ENCODE measurements at regions not wholly inside any gene's neighbourhood (a gene's known extent, or its start where the extent isn't known, plus 50 kb on each side); places are given as distances from the start of the nearest gene placed in this dataset.
"Not testable (repeated sequence)": the region's sequence is repeated elsewhere in the genome, so short reads cannot be mapped to it uniquely, and the experiment has no call there.

GRCh38 chr6:153328194-153328593, 197.1 kb upstream of the RGS17 start:
- Histone ChIP-seq H3K4me1 (ENCODE audit: control insufficient read depth, insufficient read depth, low read length) (no peaks in the 10 kb centered on the region), H3K4me3 (ENCODE audit: low read length) (no peak overlapping the region), H3K27ac (ENCODE audit: low read depth, low read length) (no peak overlapping the region), H3K9ac (ENCODE audit: low read length) (no peak overlapping the region), H3K36me3 (ENCODE audit: control insufficient read depth, insufficient read depth, low read length) (no peaks in the 10 kb centered on the region), H3K27me3 (ENCODE audit: control insufficient read depth, insufficient read depth, low read length) (no peaks in the 10 kb centered on the region)

GRCh38 chr6:153325661-153326060, 194.6 kb upstream of the RGS17 start:
- H3K27me3 ChIP-seq (ENCODE audit: control insufficient read depth, insufficient read depth, low read length), result no peaks in the 10 kb centered on the region
- no peak overlapping the region for H3K4me3 ChIP-seq (ENCODE audit: low read length)
- H3K9ac ChIP-seq (ENCODE audit: low read length), result no peak overlapping the region
- H3K27ac ChIP-seq (ENCODE audit: low read depth, low read length), result no peak overlapping the region
- no peaks in the 10 kb centered on the region for H3K36me3 ChIP-seq (ENCODE audit: control insufficient read depth, insufficient read depth, low read length)
- no peaks in the 10 kb centered on the region for H3K4me1 ChIP-seq (ENCODE audit: control insufficient read depth, insufficient read depth, low read length)

- H3K9ac ChIP-seq (ENCODE audit: low read length), result no peak overlapping the region
- H3K27me3 ChIP-seq (ENCODE audit: control insufficient read depth, insufficient read depth, low read length), result no peaks in the 10 kb centered on the region
- H3K27ac ChIP-seq (ENCODE audit: low read depth, low read length), result no peak overlapping the region
- no peaks in the 10 kb centered on the region for H3K4me1 ChIP-seq (ENCODE audit: control insufficient read depth, insufficient read depth, low read length)
- H3K36me3 ChIP-seq (ENCODE audit: control insufficient read depth, insufficient read depth, low read length), result no peaks in the 10 kb centered on the region
- no peak overlapping the region for H3K4me3 ChIP-seq (ENCODE audit: low read length)
Measured at GRCh38 chr6:153312634-153313033, 181.6 kb upstream of the RGS17 start.

- Histone ChIP-seq H3K27me3 (ENCODE audit: control insufficient read depth, insufficient read depth, low read length) (no peaks in the 10 kb centered on the region), H3K27ac (ENCODE audit: low read depth, low read length) (no peak overlapping the region), H3K36me3 (ENCODE audit: control insufficient read depth, insufficient read depth, low read length) (no peaks in the 10 kb centered on the region), H3K4me1 (ENCODE audit: control insufficient read depth, insufficient read depth, low read length) (no peaks in the 10 kb centered on the region), H3K9ac (ENCODE audit: low read length) (no peak overlapping the region), H3K4me3 (ENCODE audit: low read length) (no peak overlapping the region)
Measured at GRCh38 chr6:153309651-153310050, 178.6 kb upstream of the RGS17 start.

GRCh38 chr6:153302133-153302532, 171.1 kb upstream of the RGS17 start:
- H3K4me3 ChIP-seq (ENCODE audit: low read length), result no peak overlapping the region
- H3K27me3 ChIP-seq (ENCODE audit: control insufficient read depth, insufficient read depth, low read length), result no peaks in the 10 kb centered on the region
- H3K27ac ChIP-seq (ENCODE audit: low read depth, low read length), result no peak overlapping the region
- no peak overlapping the region for H3K9ac ChIP-seq (ENCODE audit: low read length)
- H3K4me1 ChIP-seq (ENCODE audit: control insufficient read depth, insufficient read depth, low read length), result no peaks in the 10 kb centered on the region
- H3K36me3 ChIP-seq (ENCODE audit: control insufficient read depth, insufficient read depth, low read length), result no peaks in the 10 kb centered on the region

GRCh38 chr6:153301602-153302001, 170.5 kb upstream of the RGS17 start:
- no peaks in the 10 kb centered on the region for H3K27me3 ChIP-seq (ENCODE audit: control insufficient read depth, insufficient read depth, low read length)
- H3K9ac ChIP-seq (ENCODE audit: low read length), result no peak overlapping the region
- H3K4me1 ChIP-seq (ENCODE audit: control insufficient read depth, insufficient read depth, low read length), result no peaks in the 10 kb centered on the region
- no peak overlapping the region for H3K27ac ChIP-seq (ENCODE audit: low read depth, low read length)
- no peak overlapping the region for H3K4me3 ChIP-seq (ENCODE audit: low read length)
- H3K36me3 ChIP-seq (ENCODE audit: control insufficient read depth, insufficient read depth, low read length), result no peaks in the 10 kb centered on the region

- H3K9ac ChIP-seq (ENCODE audit: low read length); H3K4me3 ChIP-seq (ENCODE audit: low read length); H3K4me1 ChIP-seq (ENCODE audit: control insufficient read depth, insufficient read depth, low read length); H3K36me3 ChIP-seq (ENCODE audit: control insufficient read depth, insufficient read depth, low read length); H3K27me3 ChIP-seq (ENCODE audit: control insufficient read depth, insufficient read depth, low read length); H3K27ac ChIP-seq (ENCODE audit: low read depth, low read length): not testable (repeated sequence)
Measured at GRCh38 chr6:153282456-153282855, 151.4 kb upstream of the RGS17 start.

GRCh38 chr6:153275997-153276396, 144.9 kb upstream of the RGS17 start:
- H3K9ac ChIP-seq (ENCODE audit: low read length), result no peak overlapping the region
- no peaks in the 10 kb centered on the region for H3K4me1 ChIP-seq (ENCODE audit: control insufficient read depth, insufficient read depth, low read length)
- no peak overlapping the region for H3K27ac ChIP-seq (ENCODE audit: low read depth, low read length)
- no peaks in the 10 kb centered on the region for H3K27me3 ChIP-seq (ENCODE audit: control insufficient read depth, insufficient read depth, low read length)
- H3K4me3 ChIP-seq (ENCODE audit: low read length), result no peak overlapping the region
- no peaks in the 10 kb centered on the region for H3K36me3 ChIP-seq (ENCODE audit: control insufficient read depth, insufficient read depth, low read length)

- no peaks in the 10 kb centered on the region for H3K36me3 ChIP-seq (ENCODE audit: control insufficient read depth, insufficient read depth, low read length)
- H3K27me3 ChIP-seq (ENCODE audit: control insufficient read depth, insufficient read depth, low read length), result no peaks in the 10 kb centered on the region
- no peaks in the 10 kb centered on the region for H3K4me1 ChIP-seq (ENCODE audit: control insufficient read depth, insufficient read depth, low read length)
- no peak overlapping the region for H3K4me3 ChIP-seq (ENCODE audit: low read length)
- no peak overlapping the region for H3K27ac ChIP-seq (ENCODE audit: low read depth, low read length)
- H3K9ac ChIP-seq (ENCODE audit: low read length), result no peak overlapping the region
Measured at GRCh38 chr6:153272201-153272980, 141.3 kb upstream of the RGS17 start.

GRCh38 chr6:153263489-153263888, 132.4 kb upstream of the RGS17 start:
- no peak overlapping the region for H3K9ac ChIP-seq (ENCODE audit: low read length)
- no peak overlapping the region for H3K4me3 ChIP-seq (ENCODE audit: low read length)
- H3K4me1 ChIP-seq (ENCODE audit: control insufficient read depth, insufficient read depth, low read length), result no peaks in the 10 kb centered on the region
- H3K27me3 ChIP-seq (ENCODE audit: control insufficient read depth, insufficient read depth, low read length), result no peaks in the 10 kb centered on the region
- no peaks in the 10 kb centered on the region for H3K36me3 ChIP-seq (ENCODE audit: control insufficient read depth, insufficient read depth, low read length)
- H3K27ac ChIP-seq (ENCODE audit: low read depth, low read length), result no peak overlapping the region

- H3K4me3 ChIP-seq (ENCODE audit: low read length), result no peak overlapping the region
- H3K9ac ChIP-seq (ENCODE audit: low read length), result no peak overlapping the region
- no peaks in the 10 kb centered on the region for H3K4me1 ChIP-seq (ENCODE audit: control insufficient read depth, insufficient read depth, low read length)
- H3K27ac ChIP-seq (ENCODE audit: low read depth, low read length), result no peak overlapping the region
- H3K27me3 ChIP-seq (ENCODE audit: control insufficient read depth, insufficient read depth, low read length), result no peaks in the 10 kb centered on the region
- H3K36me3 ChIP-seq (ENCODE audit: control insufficient read depth, insufficient read depth, low read length), result no peaks in the 10 kb centered on the region
Measured at GRCh38 chr6:153251326-153251725, 120.2 kb upstream of the RGS17 start.

- no peaks in the 10 kb centered on the region for H3K4me1 ChIP-seq (ENCODE audit: control insufficient read depth, insufficient read depth, low read length)
- no peaks in the 10 kb centered on the region for H3K36me3 ChIP-seq (ENCODE audit: control insufficient read depth, insufficient read depth, low read length)
- H3K27ac ChIP-seq (ENCODE audit: low read depth, low read length), result no peak overlapping the region
- H3K27me3 ChIP-seq (ENCODE audit: control insufficient read depth, insufficient read depth, low read length), result no peaks in the 10 kb centered on the region
- no peak overlapping the region for H3K4me3 ChIP-seq (ENCODE audit: low read length)
- no peak overlapping the region for H3K9ac ChIP-seq (ENCODE audit: low read length)
Measured at GRCh38 chr6:153237670-153238069, 106.6 kb upstream of the RGS17 start.

GRCh38 chr6:153231048-153231646, 100.1 kb upstream of the RGS17 start:
- no peak overlapping the region for H3K4me3 ChIP-seq (ENCODE audit: low read length)
- no peaks in the 10 kb centered on the region for H3K27me3 ChIP-seq (ENCODE audit: control insufficient read depth, insufficient read depth, low read length)
- H3K9ac ChIP-seq (ENCODE audit: low read length), result no peak overlapping the region
- H3K4me1 ChIP-seq (ENCODE audit: control insufficient read depth, insufficient read depth, low read length), result no peaks in the 10 kb centered on the region
- H3K27ac ChIP-seq (ENCODE audit: low read depth, low read length), result no peak overlapping the region
- H3K36me3 ChIP-seq (ENCODE audit: control insufficient read depth, insufficient read depth, low read length), result no peaks in the 10 kb centered on the region
